ENCODE measurements at regions not wholly inside any gene's neighbourhood (a gene's known extent, or its start where the extent isn't known, plus 50 kb on each side); places are given as distances from the start of the nearest gene placed in this dataset.

- TF ChIP-seq CTCF (IDR thresholded peaks at IDR 0.05; ENCODE audit: insufficient read depth, missing control alignments), result no peak
- FAIRE-seq, result no peak
These were observed 98.8 kb upstream of the MYCBP2 start for GRCh38 chr13:77425705-77426104.

GRCh38 chr13:77423296-77423695 lies 96.4 kb upstream of the MYCBP2 start:
- DNase-seq (ENCODE audit: insufficient read length, low spot score), result no peak
- TF ChIP-seq CTCF (IDR thresholded peaks at IDR 0.05; ENCODE audit: insufficient read depth, missing control alignments), result no peak
- no peak for FAIRE-seq

More at GRCh38 chr13:77425705-77426104, 98.8 kb upstream of the MYCBP2 start:
- DNase-seq (ENCODE audit: insufficient read length, low spot score), result no peak

- DNase-seq (ENCODE audit: insufficient read length, low spot score) (no peak), FAIRE-seq (no peak)
- TF ChIP-seq CTCF (IDR thresholded peaks at IDR 0.05; ENCODE audit: insufficient read depth, missing control alignments), result no peak
These were observed 95.8 kb upstream of the MYCBP2 start for GRCh38 chr13:77422724-77423123.

GRCh38 chr13:77417897-77418296 lies 91.0 kb upstream of the MYCBP2 start:
- DNase-seq (ENCODE audit: insufficient read length, low spot score) (no peak), FAIRE-seq (no peak)
- TF ChIP-seq CTCF (IDR thresholded peaks at IDR 0.05; ENCODE audit: insufficient read depth, missing control alignments), result no peak

GRCh38 chr13:77416666-77417212 lies 89.8 kb upstream of the MYCBP2 start:
- DNase-seq (ENCODE audit: insufficient read length, low spot score) (no peak), FAIRE-seq (no peak)
- no peak for TF ChIP-seq CTCF (IDR thresholded peaks at IDR 0.05; ENCODE audit: insufficient read depth, missing control alignments)

GRCh38 chr13:77415253-77416071 lies 88.6 kb upstream of the MYCBP2 start:
- no peak for TF ChIP-seq CTCF (IDR thresholded peaks at IDR 0.05; ENCODE audit: insufficient read depth, missing control alignments)
- DNase-seq (ENCODE audit: insufficient read length, low spot score) (no peak), FAIRE-seq (no peak)

GRCh38 chr13:77412860-77413259 lies 86.0 kb upstream of the MYCBP2 start:
- DNase-seq (ENCODE audit: insufficient read length, low spot score), result no peak
- FAIRE-seq, result no peak
- no peak for TF ChIP-seq CTCF (IDR thresholded peaks at IDR 0.05; ENCODE audit: insufficient read depth, missing control alignments)

All from D721Med (cell line).